ENCODE measurements at regions not wholly inside any gene's neighbourhood (a gene's known extent, or its start where the extent isn't known, plus 50 kb on each side); places are given as distances from the start of the nearest gene placed in this dataset.

GRCh38 chr9:86655147-86655546 is 292.2 kb downstream of the GAS1 start:
- no peak for DNase-seq (ENCODE audit: low spot score)
- H3K27ac ChIP-seq, result no peak overlapping the region
- POLR2A ChIA-PET (ENCODE audit: low non-redundant PET), result no interaction called here
- CTCF ChIA-PET, result interaction anchor here (0.7 to 1.2 kb wide), 2 partner anchors 18 to 1008 kb away, joined by 3 read pairs; no protein-coding TSS in a partner anchor
- TF ChIP-seq CTCF (conservative IDR thresholded peaks at IDR 0.05; ENCODE audit: low read depth), result no peak

GRCh38 chr9:86653466-86653865 is 293.8 kb downstream of the GAS1 start:
- DNase-seq (ENCODE audit: low spot score), result no peak
- POLR2A ChIA-PET (ENCODE audit: low non-redundant PET), result no interaction called here
- no peak for TF ChIP-seq CTCF (conservative IDR thresholded peaks at IDR 0.05; ENCODE audit: low read depth)
- CTCF ChIA-PET, result interaction anchor here (0.6 kb wide), 1 partner anchor 10 kb away, joined by 3 read pairs; no protein-coding TSS in a partner anchor
- no peak overlapping the region for H3K27ac ChIP-seq

GRCh38 chr9:86652736-86653135 is 294.6 kb downstream of the GAS1 start:
- DNase-seq (ENCODE audit: low spot score), result no peak
- no peak for TF ChIP-seq CTCF (conservative IDR thresholded peaks at IDR 0.05; ENCODE audit: low read depth)
- ChIA-PET CTCF (interaction anchor here (0.6 kb wide), 1 partner anchor 9 kb away, joined by 3 read pairs; no protein-coding TSS in a partner anchor), POLR2A (ENCODE audit: low non-redundant PET) (no interaction called here)
- no peak overlapping the region for H3K27ac ChIP-seq

- no peak for DNase-seq (ENCODE audit: low spot score)
- POLR2A ChIA-PET (ENCODE audit: low non-redundant PET), result no interaction called here
- no peak overlapping the region for H3K27ac ChIP-seq
- CTCF ChIA-PET, result no interaction called here
- no peak for TF ChIP-seq CTCF (conservative IDR thresholded peaks at IDR 0.05; ENCODE audit: low read depth)
These were observed 295.7 kb upstream of the TUT7 start for GRCh38 chr9:86649913-86650312.

- no peak for DNase-seq (ENCODE audit: low spot score)
- CTCF ChIA-PET, result interaction anchor here (0.6 to 1.0 kb wide), 2 partner anchors 67 to 280 kb away, joined by 4 read pairs; no protein-coding TSS in a partner anchor
These were observed 294.6 kb upstream of the TUT7 start for GRCh38 chr9:86648828-86649170.

GRCh38 chr9:86648156-86648827 is 294.1 kb upstream of the TUT7 start:
- ChIA-PET CTCF (interaction anchor here (0.6 to 1.0 kb wide), 2 partner anchors 67 to 280 kb away, joined by 4 read pairs; no protein-coding TSS in a partner anchor), POLR2A (ENCODE audit: low non-redundant PET) (no interaction called here)
- H3K27ac ChIP-seq, result no peak overlapping the region
- TF ChIP-seq CTCF (conservative IDR thresholded peaks at IDR 0.05; ENCODE audit: low read depth), result no peak
- no peak for DNase-seq (ENCODE audit: low spot score)

More at GRCh38 chr9:86648828-86649170, 294.6 kb upstream of the TUT7 start:
- no peak overlapping the region for H3K27ac ChIP-seq
- POLR2A ChIA-PET (ENCODE audit: low non-redundant PET), result no interaction called here
- TF ChIP-seq CTCF (conservative IDR thresholded peaks at IDR 0.05; ENCODE audit: low read depth), result no peak

Data from RWPE1 (cell line).